ENCODE measurements at regions not wholly inside any gene's neighbourhood (a gene's known extent, or its start where the extent isn't known, plus 50 kb on each side); places are given as distances from the start of the nearest gene placed in this dataset.

GRCh38 chr11:112789481-112789880 is 171.7 kb upstream of the NCAM1 start:
- TF ChIP-seq CTCF (IDR thresholded peaks at IDR 0.05) (no peak), POLR2A (IDR thresholded peaks at IDR 0.05) (no peak)
